ENCODE measurements at regions not wholly inside any gene's neighbourhood (a gene's known extent, or its start where the extent isn't known, plus 50 kb on each side); places are given as distances from the start of the nearest gene placed in this dataset.

GRCh38 chr12:74751441-74751840, 213.8 kb downstream of the ATXN7L3B start:
- no peaks in the 10 kb centered on the region for H3K9me3 Mint-ChIP-seq (ENCODE audit: unreplicated experiment)
- no peaks in the 10 kb centered on the region for H3K4me1 Mint-ChIP-seq (ENCODE audit: unreplicated experiment)
- DNase-seq (ENCODE audit: low spot score): no peak
- H3K27me3 Mint-ChIP-seq (ENCODE audit: unreplicated experiment): no peaks in the 10 kb centered on the region
- no peaks in the 10 kb centered on the region for H3K36me3 Mint-ChIP-seq (ENCODE audit: low read depth, unreplicated experiment)
- no peak for TF ChIP-seq CTCF (IDR thresholded peaks at IDR 0.05; ENCODE audit: unreplicated experiment)
- no peak overlapping the region for H3K4me3 Mint-ChIP-seq (ENCODE audit: unreplicated experiment)
- no peak overlapping the region for H3K27ac Mint-ChIP-seq (ENCODE audit: unreplicated experiment)

GRCh38 chr12:74752215-74752614, 214.6 kb downstream of the ATXN7L3B start:
- H3K27me3 Mint-ChIP-seq (ENCODE audit: unreplicated experiment): no peaks in the 10 kb centered on the region
- H3K27ac Mint-ChIP-seq (ENCODE audit: unreplicated experiment): no peak overlapping the region
- H3K4me1 Mint-ChIP-seq (ENCODE audit: unreplicated experiment): no peaks in the 10 kb centered on the region
- H3K36me3 Mint-ChIP-seq (ENCODE audit: low read depth, unreplicated experiment): no peaks in the 10 kb centered on the region
- TF ChIP-seq CTCF (IDR thresholded peaks at IDR 0.05; ENCODE audit: unreplicated experiment): no peak
- no peak for DNase-seq (ENCODE audit: low spot score)
- H3K9me3 Mint-ChIP-seq (ENCODE audit: unreplicated experiment): no peaks in the 10 kb centered on the region
- no peak overlapping the region for H3K4me3 Mint-ChIP-seq (ENCODE audit: unreplicated experiment)

GRCh38 chr12:74770552-74770951, 232.9 kb downstream of the ATXN7L3B start:
- Mint-ChIP-seq H3K4me3 (ENCODE audit: unreplicated experiment) (no peak overlapping the region), H3K9me3 (ENCODE audit: unreplicated experiment) (no peaks in the 10 kb centered on the region), H3K27me3 (ENCODE audit: unreplicated experiment) (no peaks in the 10 kb centered on the region), H3K27ac (ENCODE audit: unreplicated experiment) (no peak overlapping the region), H3K36me3 (ENCODE audit: low read depth, unreplicated experiment) (no peaks in the 10 kb centered on the region), H3K4me1 (ENCODE audit: unreplicated experiment) (no peaks in the 10 kb centered on the region)
- no peak for DNase-seq (ENCODE audit: low spot score)
- no peak for TF ChIP-seq CTCF (IDR thresholded peaks at IDR 0.05; ENCODE audit: unreplicated experiment)

- no peak for DNase-seq (ENCODE audit: low spot score)
- no peaks in the 10 kb centered on the region for H3K36me3 Mint-ChIP-seq (ENCODE audit: low read depth, unreplicated experiment)
- no peak for TF ChIP-seq CTCF (IDR thresholded peaks at IDR 0.05; ENCODE audit: unreplicated experiment)
These were observed 237.6 kb downstream of the ATXN7L3B start for GRCh38 chr12:74775276-74775675.

GRCh38 chr12:74776378-74776777, 238.7 kb downstream of the ATXN7L3B start:
- Mint-ChIP-seq H3K36me3 (ENCODE audit: low read depth, unreplicated experiment) (no peaks in the 10 kb centered on the region), H3K27ac (ENCODE audit: unreplicated experiment) (no peak overlapping the region), H3K4me1 (ENCODE audit: unreplicated experiment) (peaks cover 2% of the 10 kb centered on the region), H3K27me3 (ENCODE audit: unreplicated experiment) (no peaks in the 10 kb centered on the region), H3K9me3 (ENCODE audit: unreplicated experiment) (no peaks in the 10 kb centered on the region), H3K4me3 (ENCODE audit: unreplicated experiment) (no peak overlapping the region)
- DNase-seq (ENCODE audit: low spot score): no peak
- no peak for TF ChIP-seq CTCF (IDR thresholded peaks at IDR 0.05; ENCODE audit: unreplicated experiment)

More at GRCh38 chr12:74775276-74775675, 237.6 kb downstream of the ATXN7L3B start:
- no peaks in the 10 kb centered on the region for H3K9me3 Mint-ChIP-seq (ENCODE audit: unreplicated experiment)
- H3K27me3 Mint-ChIP-seq (ENCODE audit: unreplicated experiment): no peaks in the 10 kb centered on the region
- no peaks in the 10 kb centered on the region for H3K4me1 Mint-ChIP-seq (ENCODE audit: unreplicated experiment)
- H3K4me3 Mint-ChIP-seq (ENCODE audit: unreplicated experiment): no peak overlapping the region
- no peak overlapping the region for H3K27ac Mint-ChIP-seq (ENCODE audit: unreplicated experiment)
